ENCODE measurements at regions not wholly inside any gene's neighbourhood (a gene's known extent, or its start where the extent isn't known, plus 50 kb on each side); places are given as distances from the start of the nearest gene placed in this dataset.
"Not testable (repeated sequence)": the region's sequence is repeated elsewhere in the genome, so short reads cannot be mapped to it uniquely, and the experiment has no call there.

- intact Hi-C loops (cut with DNase I, micrococcal nuclease): no loop called here
- ATAC-seq: no peak
- no peak for DNase-seq
These were observed 975.5 kb downstream of the OLFM4 start for GRCh38 chr13:54004026-54004699.

GRCh38 chr13:54016542-54016941, 987.9 kb downstream of the OLFM4 start:
- DNase-seq (no peak), ATAC-seq (no peak)
- intact Hi-C loops (cut with DNase I, micrococcal nuclease): no loop called here

- ATAC-seq (no peak), DNase-seq (no peak)
- intact Hi-C loops (cut with DNase I, micrococcal nuclease): no loop called here
These were observed 989.9 kb downstream of the OLFM4 start for GRCh38 chr13:54018485-54018884.

- intact Hi-C loops (cut with DNase I, micrococcal nuclease): no loop called here
- DNase-seq (no peak), ATAC-seq (no peak)
These were observed 1000.6 kb downstream of the OLFM4 start for GRCh38 chr13:54029226-54029625.

- ATAC-seq: no peak
- intact Hi-C loops (cut with DNase I, micrococcal nuclease): no loop called here
- no peak for DNase-seq
These were observed 1001.1 kb downstream of the OLFM4 start for GRCh38 chr13:54029720-54030119.

GRCh38 chr13:54033323-54033861, 1004.8 kb downstream of the OLFM4 start:
- ATAC-seq (no peak), DNase-seq (no peak)
- intact Hi-C loops (cut with DNase I, micrococcal nuclease): no loop called here

GRCh38 chr13:54034047-54034446, 1005.4 kb downstream of the OLFM4 start:
- DNase-seq: no peak
- no peak for ATAC-seq
- intact Hi-C loops (cut with DNase I, micrococcal nuclease): no loop called here

- DNase-seq; intact Hi-C loops (cut with DNase I, micrococcal nuclease); ATAC-seq: not testable (repeated sequence)
These were observed 1028.8 kb downstream of the OLFM4 start for GRCh38 chr13:54057416-54057815.

GRCh38 chr13:54069958-54070357, 1041.3 kb downstream of the OLFM4 start:
- intact Hi-C loops (cut with DNase I, micrococcal nuclease); ATAC-seq; DNase-seq: not testable (repeated sequence)

GRCh38 chr13:54077569-54077968, 1049.0 kb downstream of the OLFM4 start:
- intact Hi-C loops (cut with DNase I, micrococcal nuclease): no loop called here
- no peak for DNase-seq
- ATAC-seq: no peak

GRCh38 chr13:54078271-54078870, 1049.8 kb downstream of the OLFM4 start:
- ATAC-seq (no peak), DNase-seq (no peak)
- intact Hi-C loops (cut with DNase I, micrococcal nuclease): no loop called here

- intact Hi-C loops (cut with DNase I, micrococcal nuclease); ATAC-seq; DNase-seq: not testable (repeated sequence)
These were observed 1053.7 kb downstream of the OLFM4 start for GRCh38 chr13:54082309-54082708.

- intact Hi-C loops (cut with DNase I, micrococcal nuclease): no loop called here
- ATAC-seq: no peak
- no peak for DNase-seq
These were observed 1063.3 kb downstream of the OLFM4 start for GRCh38 chr13:54091884-54092283.

GRCh38 chr13:54092686-54093085, 1064.1 kb downstream of the OLFM4 start:
- ATAC-seq (no peak), DNase-seq (no peak)
- intact Hi-C loops (cut with DNase I, micrococcal nuclease): no loop called here

- intact Hi-C loops (cut with DNase I, micrococcal nuclease): no loop called here
- DNase-seq: no peak
- no peak for ATAC-seq
These were observed 1082.0 kb downstream of the OLFM4 start for GRCh38 chr13:54110597-54110996.

- DNase-seq: no peak
- intact Hi-C loops (cut with DNase I, micrococcal nuclease): no loop called here
- ATAC-seq: no peak
These were observed 1096.1 kb downstream of the OLFM4 start for GRCh38 chr13:54124700-54125099.

- ATAC-seq; DNase-seq; intact Hi-C loops (cut with DNase I, micrococcal nuclease): not testable (repeated sequence)
These were observed 1102.3 kb downstream of the OLFM4 start for GRCh38 chr13:54130931-54131330.

- DNase-seq; ATAC-seq; intact Hi-C loops (cut with DNase I, micrococcal nuclease): not testable (repeated sequence)
These were observed 1102.8 kb downstream of the OLFM4 start for GRCh38 chr13:54131433-54131832.

- intact Hi-C loops (cut with DNase I, micrococcal nuclease); DNase-seq; ATAC-seq: not testable (repeated sequence)
These were observed 1103.5 kb downstream of the OLFM4 start for GRCh38 chr13:54132127-54132526.

- ATAC-seq; DNase-seq; intact Hi-C loops (cut with DNase I, micrococcal nuclease): not testable (repeated sequence)
These were observed 1104.1 kb downstream of the OLFM4 start for GRCh38 chr13:54132720-54133119.

Measured in left colon (tissue), 2 donors.